Osteocyte (in vitro differentiated cells): ENCODE measurements at regions not wholly inside any gene's neighbourhood (a gene's known extent, or its start where the extent isn't known, plus 50 kb on each side); places are given as distances from the start of the nearest gene placed in this dataset.

Experiments used
- DNase-seq: peaks from one replicate; pipeline ENCODE4 v3.0.0; 2021; ENCODE audit warnings: mixed read lengths; ENCODE audit not compliant: unreplicated experiment; ENCODE audit errors: extremely low spot score
- H3K27ac Mint-ChIP-seq: one replicate; pipeline ENCODE4 v1.8.0; 2021; ENCODE audit warnings: mild to moderate bottlenecking, mixed read lengths; ENCODE audit not compliant: unreplicated experiment
- H3K27me3 Mint-ChIP-seq: one replicate; pipeline ENCODE4 v1.8.0; 2021; ENCODE audit warnings: mixed read lengths; ENCODE audit not compliant: unreplicated experiment
- H3K36me3 Mint-ChIP-seq: one replicate; pipeline ENCODE4 v1.8.0; 2021; ENCODE audit warnings: mixed read lengths; ENCODE audit not compliant: unreplicated experiment
- H3K4me1 Mint-ChIP-seq: one replicate; pipeline ENCODE4 v1.8.0; 2021; ENCODE audit warnings: mixed read lengths; ENCODE audit not compliant: unreplicated experiment
- H3K4me3 Mint-ChIP-seq: one replicate; pipeline ENCODE4 v1.8.0; 2021; ENCODE audit warnings: mild to moderate bottlenecking, moderate library complexity, mixed read lengths; ENCODE audit not compliant: unreplicated experiment
- H3K9me3 Mint-ChIP-seq: one replicate; pipeline ENCODE4 v1.8.0; 2021; ENCODE audit warnings: mixed read lengths; ENCODE audit not compliant: unreplicated experiment
- CTCF ChIP-seq: fragments of 200-600 bp; sonication (generic); IDR thresholded peaks from 2 replicates; pipeline ENCODE4 v1.5.0; 2021; ENCODE audit warnings: antibody characterized with exemption, mild to moderate bottlenecking, moderate library complexity

GRCh38 chr12:92223481-92223880 is 77.8 kb upstream of the BTG1 start:
- no peak overlapping the region for H3K27ac Mint-ChIP-seq
- H3K27me3 Mint-ChIP-seq = no peaks in the 10 kb centered on the region
- no peaks in the 10 kb centered on the region for H3K36me3 Mint-ChIP-seq
- H3K4me3 Mint-ChIP-seq = no peak overlapping the region
- peaks cover 18% of the 10 kb centered on the region for H3K4me1 Mint-ChIP-seq
- no peaks in the 10 kb centered on the region for H3K9me3 Mint-ChIP-seq
- TF ChIP-seq CTCF = no peak
- DNase-seq = no peak

- no peaks in the 10 kb centered on the region for H3K36me3 Mint-ChIP-seq
- H3K27me3 Mint-ChIP-seq = no peaks in the 10 kb centered on the region
- H3K4me3 Mint-ChIP-seq = no peak overlapping the region
- no peaks in the 10 kb centered on the region for H3K9me3 Mint-ChIP-seq
- no peak overlapping the region for H3K27ac Mint-ChIP-seq
- TF ChIP-seq CTCF = no peak
- H3K4me1 Mint-ChIP-seq = peaks cover 16% of the 10 kb centered on the region
- DNase-seq = no peak
These were observed 76.1 kb upstream of the BTG1 start for GRCh38 chr12:92221656-92222315.

GRCh38 chr12:92218394-92219077 is 72.9 kb upstream of the BTG1 start:
- Mint-ChIP-seq H3K36me3 (no peaks in the 10 kb centered on the region), H3K27ac (no peak overlapping the region), H3K4me1 (peaks cover 4% of the 10 kb centered on the region)

DNA sequence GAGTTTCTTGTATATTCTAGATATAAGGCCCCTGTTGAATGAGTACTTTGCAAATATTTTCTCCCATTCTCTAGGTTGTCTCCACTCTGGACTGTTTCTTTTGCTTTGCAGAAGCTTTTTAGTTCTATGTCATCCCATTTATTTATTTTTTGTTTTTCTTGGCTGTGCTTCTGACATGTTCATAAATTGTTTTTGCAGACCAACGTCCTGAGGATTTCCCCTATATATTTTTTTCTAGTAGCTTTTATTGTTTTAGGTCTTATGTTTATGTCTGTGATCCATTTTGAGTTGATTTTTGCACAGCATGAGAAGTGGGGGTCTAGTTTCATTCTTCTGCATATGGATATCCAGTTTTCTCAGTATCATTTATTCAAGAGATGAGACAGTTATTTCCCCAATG is 70.4 kb upstream of the BTG1 start:
- peaks cover 4% of the 10 kb centered on the region for H3K4me1 Mint-ChIP-seq
- TF ChIP-seq CTCF = no peak
- no peak overlapping the region for H3K4me3 Mint-ChIP-seq
- no peak overlapping the region for H3K27ac Mint-ChIP-seq
- peaks cover 6% of the 10 kb centered on the region for H3K9me3 Mint-ChIP-seq
- H3K36me3 Mint-ChIP-seq = no peaks in the 10 kb centered on the region
- H3K27me3 Mint-ChIP-seq = no peaks in the 10 kb centered on the region
- no peak for DNase-seq

More at GRCh38 chr12:92218394-92219077, 72.9 kb upstream of the BTG1 start:
- no peak overlapping the region for H3K4me3 Mint-ChIP-seq
- no peak for TF ChIP-seq CTCF
- H3K27me3 Mint-ChIP-seq = no peaks in the 10 kb centered on the region
- H3K9me3 Mint-ChIP-seq = peaks cover 6% of the 10 kb centered on the region
- no peak for DNase-seq

DNA sequence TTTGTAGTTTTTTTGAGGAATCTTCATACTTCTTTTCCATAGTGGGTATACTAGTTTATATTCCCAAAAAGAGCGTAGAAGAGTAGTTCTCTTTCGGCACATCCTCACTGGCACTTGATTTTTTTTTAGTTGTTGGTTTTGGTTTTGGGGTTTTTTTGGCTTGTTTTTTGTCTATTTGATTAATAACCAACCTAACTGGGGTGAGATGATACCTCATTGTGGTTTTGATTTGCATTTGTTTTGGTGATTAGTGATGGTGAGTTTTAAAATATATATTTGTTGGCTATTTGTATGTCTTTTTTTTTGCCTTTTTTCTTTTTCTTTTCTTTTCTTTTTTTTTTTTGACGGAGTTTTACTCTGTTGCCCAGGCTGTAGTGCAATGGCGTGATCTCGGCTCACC is 69.7 kb upstream of the BTG1 start:
- no peak for TF ChIP-seq CTCF
- no peak overlapping the region for H3K4me3 Mint-ChIP-seq
- H3K27me3 Mint-ChIP-seq = no peaks in the 10 kb centered on the region

More for the DNA sequence above, 69.7 kb upstream of the BTG1 start:
- H3K36me3 Mint-ChIP-seq = no peaks in the 10 kb centered on the region
- no peak for DNase-seq
- H3K9me3 Mint-ChIP-seq = peaks cover 6% of the 10 kb centered on the region
- peaks cover 4% of the 10 kb centered on the region for H3K4me1 Mint-ChIP-seq
- no peak overlapping the region for H3K27ac Mint-ChIP-seq
